Prostate gland (tissue), 2 donors: ENCODE measurements at regions not wholly inside any gene's neighbourhood (a gene's known extent, or its start where the extent isn't known, plus 50 kb on each side); places are given as distances from the start of the nearest gene placed in this dataset.

Source experiments
- POLR2AphosphoS5 ChIP-seq: sonication (generic); formaldehyde crosslinking; IDR thresholded peaks from one replicate; pipeline ENCODE4 v1.6.1; 2017; ENCODE audit warnings: antibody characterized with exemption
- TF ChIP-seq, protein P1 (sequence below), 4 experiments: fragments of 200-600 bp in 2 of 4; fragments of 450-650 bp in 2 of 4; sonication (generic) in 2 of 4; IDR thresholded peaks; 1 replicate in 3 of 4; 2 replicates in 1 of 4; pipeline ENCODE4 v1.5.1; 2016 to 2019; ENCODE audit warnings: antibody characterized with exemption in 4 of 4, mild to moderate bottlenecking in 2 of 4, moderate library complexity in 2 of 4

GRCh38 chr1:198440842-198441241, 99.6 kb downstream of the ATP6V1G3 start:
- TF ChIP-seq, protein P1, sequence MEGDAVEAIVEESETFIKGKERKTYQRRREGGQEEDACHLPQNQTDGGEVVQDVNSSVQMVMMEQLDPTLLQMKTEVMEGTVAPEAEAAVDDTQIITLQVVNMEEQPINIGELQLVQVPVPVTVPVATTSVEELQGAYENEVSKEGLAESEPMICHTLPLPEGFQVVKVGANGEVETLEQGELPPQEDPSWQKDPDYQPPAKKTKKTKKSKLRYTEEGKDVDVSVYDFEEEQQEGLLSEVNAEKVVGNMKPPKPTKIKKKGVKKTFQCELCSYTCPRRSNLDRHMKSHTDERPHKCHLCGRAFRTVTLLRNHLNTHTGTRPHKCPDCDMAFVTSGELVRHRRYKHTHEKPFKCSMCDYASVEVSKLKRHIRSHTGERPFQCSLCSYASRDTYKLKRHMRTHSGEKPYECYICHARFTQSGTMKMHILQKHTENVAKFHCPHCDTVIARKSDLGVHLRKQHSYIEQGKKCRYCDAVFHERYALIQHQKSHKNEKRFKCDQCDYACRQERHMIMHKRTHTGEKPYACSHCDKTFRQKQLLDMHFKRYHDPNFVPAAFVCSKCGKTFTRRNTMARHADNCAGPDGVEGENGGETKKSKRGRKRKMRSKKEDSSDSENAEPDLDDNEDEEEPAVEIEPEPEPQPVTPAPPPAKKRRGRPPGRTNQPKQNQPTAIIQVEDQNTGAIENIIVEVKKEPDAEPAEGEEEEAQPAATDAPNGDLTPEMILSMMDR (IDR thresholded peaks at IDR 0.05), result no peak
- no peak for TF ChIP-seq POLR2AphosphoS5
